ENCODE measurements at regions not wholly inside any gene's neighbourhood (a gene's known extent, or its start where the extent isn't known, plus 50 kb on each side); places are given as distances from the start of the nearest gene placed in this dataset.

DNA sequence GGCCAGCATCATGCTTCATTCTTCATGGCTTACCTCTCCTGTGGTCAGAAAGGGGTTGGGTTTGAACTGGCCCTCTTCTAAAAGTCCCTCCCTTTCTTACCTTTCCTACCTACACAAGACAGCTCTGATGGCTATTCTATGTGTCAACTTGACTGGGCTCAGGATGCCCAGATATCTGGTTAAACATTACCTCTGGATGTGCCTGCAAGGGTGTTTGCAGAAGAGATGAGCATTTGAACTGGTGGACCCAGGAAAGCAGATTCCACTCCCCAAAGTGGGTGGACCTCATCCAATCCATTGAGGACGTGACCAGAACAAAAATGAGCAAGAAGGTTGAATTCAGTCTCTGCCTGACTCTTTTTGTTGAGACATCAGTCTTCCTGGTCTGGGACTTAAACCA, 79.0 kb upstream of the TCF7L2 start:
- no peak overlapping the region for H3K4me2 ChIP-seq
- no peak overlapping the region for H3K27ac ChIP-seq
- no peak for TF ChIP-seq Cebpa-rat (IDR thresholded peaks at IDR 0.05)
- peaks cover 9 to 21% (median 14%) of the 10 kb centered on the region in 11 experiments; a peak in 20 of 22 replicates for H3K9me3 ChIP-seq (replicated peaks in 1 of 11)
- H3K36me3 ChIP-seq: 0 out of 22 replicates have a peak, but pooled peaks cover 0 to 3% (median 0%) of the 10 kb centered on the region in 11 experiments
- H3K9ac ChIP-seq: no peak overlapping the region
- no peaks in the 10 kb centered on the region for H4K20me1 ChIP-seq
- H3K4me1 ChIP-seq: peaks cover 0 to 6% (median 0%) of the 10 kb centered on the region in 10 experiments; a peak in 7 of 20 replicates
- H3K27me3 ChIP-seq: no peaks in the 10 kb centered on the region
- H3K4me3 ChIP-seq: no peak overlapping the region

- H3K9ac ChIP-seq: no peak overlapping the region
- no peak for TF ChIP-seq Cebpa-rat (IDR thresholded peaks at IDR 0.05)
- H3K9me3 ChIP-seq (replicated peaks in 1 of 11): peaks cover 9 to 21% (median 14%) of the 10 kb centered on the region in 11 experiments; a peak in 20 of 22 replicates
- H3K36me3 ChIP-seq: 0 out of 22 replicates have a peak, but pooled peaks cover 0 to 3% (median 0%) of the 10 kb centered on the region in 11 experiments
- H3K27me3 ChIP-seq: no peaks in the 10 kb centered on the region
- H3K27ac ChIP-seq: no peak overlapping the region
- H3K4me2 ChIP-seq: no peak overlapping the region
- no peak overlapping the region for H3K4me3 ChIP-seq
- no peaks in the 10 kb centered on the region for H4K20me1 ChIP-seq
- peaks cover 0 to 12% (median 0%) of the 10 kb centered on the region in 10 experiments; a peak in 7 of 20 replicates for H3K4me1 ChIP-seq
Observed at GRCh38 chr10:112872728-112873127, 77.3 kb upstream of the TCF7L2 start.

GRCh38 chr10:112873541-112873940, 76.5 kb upstream of the TCF7L2 start:
- no peaks in the 10 kb centered on the region for H3K27me3 ChIP-seq
- no peak overlapping the region for H3K27ac ChIP-seq
- no peak overlapping the region for H3K4me3 ChIP-seq
- H3K9me3 ChIP-seq (replicated peaks in 1 of 11): peaks cover 9 to 21% (median 14%) of the 10 kb centered on the region in 11 experiments; a peak in 20 of 22 replicates
- H3K36me3 ChIP-seq: 0 out of 22 replicates have a peak, but pooled peaks cover 0 to 3% (median 0%) of the 10 kb centered on the region in 11 experiments
- peaks cover 0 to 12% (median 0%) of the 10 kb centered on the region in 10 experiments; a peak in 7 of 20 replicates for H3K4me1 ChIP-seq
- H4K20me1 ChIP-seq: no peaks in the 10 kb centered on the region
- H3K9ac ChIP-seq: no peak overlapping the region
- no peak for TF ChIP-seq Cebpa-rat (IDR thresholded peaks at IDR 0.05)
- no peak overlapping the region for H3K4me2 ChIP-seq

DNA sequence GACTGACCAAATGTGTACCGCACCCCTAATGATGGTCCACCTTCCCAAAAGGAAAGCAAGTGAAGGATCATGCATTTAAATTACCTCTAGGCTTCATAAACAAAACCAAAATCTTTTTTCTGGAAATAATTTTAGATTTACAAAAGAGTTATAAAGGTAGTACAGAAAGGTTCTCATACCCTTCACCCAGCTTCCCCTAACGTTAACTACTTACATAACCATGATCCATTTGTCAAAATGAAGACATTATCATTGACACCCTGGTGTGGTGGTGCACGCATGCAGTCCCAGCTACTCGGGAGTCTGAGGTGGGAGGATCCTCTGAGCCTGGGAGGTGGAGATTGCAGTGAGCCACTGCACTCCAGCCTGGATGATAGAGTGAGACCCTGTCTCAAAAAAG, 75.1 kb upstream of the TCF7L2 start:
- H4K20me1 ChIP-seq: no peaks in the 10 kb centered on the region
- H3K4me2 ChIP-seq: no peak overlapping the region
- no peak overlapping the region for H3K4me3 ChIP-seq
- 0 out of 22 replicates have a peak, but pooled peaks cover 0 to 3% (median 0%) of the 10 kb centered on the region in 11 experiments for H3K36me3 ChIP-seq
- H3K27ac ChIP-seq: no peak overlapping the region
- H3K4me1 ChIP-seq: peaks cover 0 to 12% (median 0%) of the 10 kb centered on the region in 10 experiments; a peak in 7 of 20 replicates
- H3K9me3 ChIP-seq (replicated peaks in 1 of 11): peaks cover 9 to 21% (median 14%) of the 10 kb centered on the region in 11 experiments; a peak in 20 of 22 replicates
- no peak for TF ChIP-seq Cebpa-rat (IDR thresholded peaks at IDR 0.05)
- H3K9ac ChIP-seq: no peak overlapping the region
- H3K27me3 ChIP-seq: no peaks in the 10 kb centered on the region

- Histone ChIP-seq H4K20me1 (no peaks in the 10 kb centered on the region), H3K27ac (no peak overlapping the region), H3K9me3 (replicated peaks in 1 of 11) (peaks cover 9 to 21% (median 14%) of the 10 kb centered on the region in 11 experiments; a peak in 20 of 22 replicates), H3K36me3 (0 out of 22 replicates have a peak, but pooled peaks cover 0 to 3% (median 0%) of the 10 kb centered on the region in 11 experiments), H3K9ac (no peak overlapping the region), H3K4me3 (no peak overlapping the region), H3K27me3 (no peaks in the 10 kb centered on the region), H3K4me1 (peaks cover 0 to 12% (median 0%) of the 10 kb centered on the region in 10 experiments; a peak in 7 of 20 replicates), H3K4me2 (peak overlapping the region in 4 of 11 experiments; percentile 11 to 42 (median 26); a peak in 7 of 22 replicates)
- no peak for TF ChIP-seq Cebpa-rat (IDR thresholded peaks at IDR 0.05)
Observed at GRCh38 chr10:112875476-112876267, 74.4 kb upstream of the TCF7L2 start.

- no peaks in the 10 kb centered on the region for H3K36me3 ChIP-seq
- TF ChIP-seq Cebpa-rat (IDR thresholded peaks at IDR 0.05): no peak
- no peaks in the 10 kb centered on the region for H4K20me1 ChIP-seq
- 0 out of 22 replicates have a peak overlapping the region, but pooled peaks of 1 of the 11 experiments have one; percentile 4 for H3K4me2 ChIP-seq
- H3K4me3 ChIP-seq: no peak overlapping the region
- peaks cover 4 to 10% (median 8%) of the 10 kb centered on the region in 10 experiments; a peak in 14 of 20 replicates for H3K4me1 ChIP-seq
- no peak overlapping the region for H3K27ac ChIP-seq
- no peaks in the 10 kb centered on the region for H3K27me3 ChIP-seq
- H3K9ac ChIP-seq: no peak overlapping the region
- peaks cover 9 to 23% (median 15%) of the 10 kb centered on the region in 11 experiments; a peak in 18 of 22 replicates for H3K9me3 ChIP-seq (replicated peaks in 1 of 11)
Observed at GRCh38 chr10:112880633-112881530, 69.2 kb upstream of the TCF7L2 start.

DNA sequence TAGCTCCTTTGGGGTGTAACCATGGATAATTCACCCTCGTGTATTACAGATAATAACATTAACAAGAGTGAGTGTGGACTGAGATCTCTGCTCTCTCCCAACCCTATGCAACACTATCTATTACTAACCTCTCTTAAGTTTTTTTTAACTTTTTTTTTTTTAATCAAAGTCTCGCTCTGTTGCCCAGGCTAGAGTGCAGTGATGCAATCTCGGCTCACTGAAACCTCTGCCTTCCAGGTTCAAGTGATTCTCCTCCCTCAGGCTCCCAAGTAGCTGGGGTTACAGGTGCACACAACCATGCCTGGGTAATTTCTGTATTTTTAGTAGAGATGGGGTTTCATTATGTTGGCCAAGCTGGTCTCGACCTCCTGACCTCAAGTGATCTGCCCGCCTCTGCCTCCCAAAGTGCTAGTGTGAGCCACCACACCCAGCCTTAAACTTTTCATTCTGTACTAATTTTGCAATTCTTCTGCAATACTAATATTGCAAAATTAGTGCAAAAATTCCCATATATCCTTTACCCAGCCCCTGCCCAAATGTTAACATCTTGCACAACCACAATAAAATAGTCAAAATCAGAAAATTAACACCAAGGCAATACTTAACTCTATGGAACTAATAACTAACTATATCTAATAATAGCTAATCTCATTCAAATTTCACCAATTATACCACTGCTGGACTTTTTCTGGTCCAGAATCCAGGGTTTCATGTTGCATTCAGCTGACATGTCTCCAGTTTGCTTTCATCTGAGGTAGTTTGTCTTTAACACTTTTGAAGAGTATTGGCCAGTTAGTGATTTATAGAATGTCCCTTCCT, 66.5 kb upstream of the TCF7L2 start:
- H3K4me3 ChIP-seq: no peak overlapping the region
- peak overlapping the region in 7 of 11 experiments; percentile 7 to 48 (median 31); a peak in 9 of 22 replicates for H3K4me2 ChIP-seq
- H3K36me3 ChIP-seq: no peaks in the 10 kb centered on the region
- 0 out of 22 replicates have a peak, but pooled peaks of 1 of the 11 experiments have one; percentile 30 for TF ChIP-seq Cebpa-rat (IDR thresholded peaks at IDR 0.05)
- no peaks in the 10 kb centered on the region for H4K20me1 ChIP-seq
- H3K27ac ChIP-seq: no peak overlapping the region
- peaks cover 0 to 10% (median 5%) of the 10 kb centered on the region in 10 experiments; a peak in 9 of 20 replicates for H3K4me1 ChIP-seq
- no peaks in the 10 kb centered on the region for H3K27me3 ChIP-seq
- no peak overlapping the region for H3K9ac ChIP-seq
- H3K9me3 ChIP-seq (replicated peaks in 1 of 11): peaks cover 9 to 24% (median 15%) of the 10 kb centered on the region in 11 experiments; a peak in 18 of 22 replicates

- H3K36me3 ChIP-seq: no peaks in the 10 kb centered on the region
- peaks cover 9 to 24% (median 15%) of the 10 kb centered on the region in 11 experiments; a peak in 18 of 22 replicates for H3K9me3 ChIP-seq (replicated peaks in 1 of 11)
- H3K4me2 ChIP-seq: no peak overlapping the region
- peaks cover 0 to 10% (median 5%) of the 10 kb centered on the region in 10 experiments; a peak in 9 of 20 replicates for H3K4me1 ChIP-seq
- H3K4me3 ChIP-seq: no peak overlapping the region
- no peak for TF ChIP-seq Cebpa-rat (IDR thresholded peaks at IDR 0.05)
- H3K27ac ChIP-seq: no peak overlapping the region
- no peaks in the 10 kb centered on the region for H4K20me1 ChIP-seq
- no peaks in the 10 kb centered on the region for H3K27me3 ChIP-seq
- H3K9ac ChIP-seq: no peak overlapping the region
Observed at GRCh38 chr10:112884179-112884504, 65.9 kb upstream of the TCF7L2 start.
